ENCODE measurements at regions not wholly inside any gene's neighbourhood (a gene's known extent, or its start where the extent isn't known, plus 50 kb on each side); places are given as distances from the start of the nearest gene placed in this dataset.

DNA sequence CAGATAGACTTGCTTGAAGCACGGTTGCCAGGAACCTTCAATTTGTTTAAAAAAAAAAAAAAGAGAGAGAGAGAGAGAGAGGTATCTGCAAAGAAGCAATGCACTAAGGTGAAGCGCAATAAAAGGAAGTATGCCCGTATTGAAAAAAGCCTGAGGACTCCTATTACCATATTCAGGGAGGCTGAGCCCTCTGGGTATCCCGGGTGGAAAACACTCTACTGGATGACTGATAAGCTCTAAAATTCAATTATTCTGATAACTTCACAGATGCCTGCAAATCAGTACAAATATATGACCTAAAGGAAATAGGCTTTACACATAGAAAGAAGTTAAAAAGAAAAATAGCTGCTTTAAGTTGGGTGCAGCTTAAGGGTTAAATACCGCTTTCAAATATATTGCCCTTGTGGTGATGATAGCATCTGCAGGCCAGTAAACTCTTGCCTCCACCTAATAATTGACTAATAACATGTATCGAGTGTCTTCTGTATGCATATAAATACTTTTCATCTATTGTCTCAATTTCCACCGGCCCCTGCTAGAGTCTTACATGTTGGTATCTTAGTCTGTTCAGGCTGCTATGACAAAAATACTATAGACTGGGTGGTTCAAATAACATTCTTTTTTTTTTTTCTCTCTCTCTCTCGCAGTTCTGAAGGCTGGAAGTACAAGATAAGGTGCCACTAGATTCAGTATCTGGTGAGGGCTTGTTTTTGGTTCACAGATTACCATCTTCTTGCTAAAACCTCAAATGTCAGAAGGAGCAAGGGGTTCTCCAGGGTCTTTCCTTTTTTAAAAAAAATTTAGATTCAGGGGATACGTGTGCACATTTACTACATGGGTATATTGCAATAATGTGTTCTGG, 187.4 kb upstream of the JARID2 start:
- no peak for DNase-seq

DNA sequence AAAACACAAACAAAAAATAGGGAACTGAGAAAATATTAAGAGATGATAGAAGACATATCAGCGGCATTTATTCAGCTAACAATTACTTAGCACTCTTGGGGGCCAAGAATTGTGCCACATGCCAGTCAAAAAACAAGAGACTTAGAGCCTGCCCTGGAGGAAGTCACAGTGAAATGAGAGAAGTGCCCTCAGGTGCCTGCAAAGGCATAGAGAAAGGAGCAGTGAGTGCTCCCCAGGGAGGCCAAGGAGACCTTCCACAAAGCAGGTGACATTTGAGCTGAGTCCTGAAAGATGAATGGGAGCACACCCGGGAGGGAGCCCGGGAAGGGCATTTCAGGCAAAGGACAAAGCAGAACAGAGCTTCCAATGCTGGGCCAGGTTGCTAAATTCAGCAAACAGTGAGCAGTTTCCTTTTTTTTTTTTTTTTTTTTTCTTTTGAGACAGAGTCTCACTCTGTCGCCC, 184.7 kb upstream of the JARID2 start:
- DNase-seq, result no peak

DNA sequence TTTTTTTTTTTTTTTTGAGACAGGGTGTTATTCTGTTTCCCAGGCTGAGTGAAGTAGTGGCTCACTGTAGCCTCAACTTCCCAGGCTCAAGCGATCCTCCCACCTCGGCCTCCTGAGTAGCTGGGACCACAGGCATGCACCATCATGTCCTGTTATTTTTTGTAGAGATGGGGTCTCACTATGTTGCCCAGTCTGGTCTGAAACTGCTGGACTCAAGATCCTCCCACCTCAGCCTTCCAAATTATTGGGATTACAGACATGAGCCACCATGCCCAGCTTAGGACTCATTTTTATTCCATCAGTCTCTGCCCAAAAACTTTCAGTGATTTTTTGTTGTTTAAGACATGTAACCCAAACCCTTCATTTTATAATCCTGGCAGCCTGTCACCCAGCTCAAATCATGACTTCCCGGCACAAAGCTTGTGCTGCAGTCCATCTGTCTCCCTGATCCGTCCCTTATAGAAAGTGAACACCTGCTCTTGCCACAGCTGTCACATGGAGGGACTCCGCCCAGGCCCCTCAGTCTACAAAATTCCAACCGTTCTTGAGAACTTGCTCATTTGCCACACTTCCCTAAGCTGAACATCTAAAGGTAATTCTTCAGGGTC, 183.9 kb upstream of the JARID2 start:
- DNase-seq, result no peak

DNA sequence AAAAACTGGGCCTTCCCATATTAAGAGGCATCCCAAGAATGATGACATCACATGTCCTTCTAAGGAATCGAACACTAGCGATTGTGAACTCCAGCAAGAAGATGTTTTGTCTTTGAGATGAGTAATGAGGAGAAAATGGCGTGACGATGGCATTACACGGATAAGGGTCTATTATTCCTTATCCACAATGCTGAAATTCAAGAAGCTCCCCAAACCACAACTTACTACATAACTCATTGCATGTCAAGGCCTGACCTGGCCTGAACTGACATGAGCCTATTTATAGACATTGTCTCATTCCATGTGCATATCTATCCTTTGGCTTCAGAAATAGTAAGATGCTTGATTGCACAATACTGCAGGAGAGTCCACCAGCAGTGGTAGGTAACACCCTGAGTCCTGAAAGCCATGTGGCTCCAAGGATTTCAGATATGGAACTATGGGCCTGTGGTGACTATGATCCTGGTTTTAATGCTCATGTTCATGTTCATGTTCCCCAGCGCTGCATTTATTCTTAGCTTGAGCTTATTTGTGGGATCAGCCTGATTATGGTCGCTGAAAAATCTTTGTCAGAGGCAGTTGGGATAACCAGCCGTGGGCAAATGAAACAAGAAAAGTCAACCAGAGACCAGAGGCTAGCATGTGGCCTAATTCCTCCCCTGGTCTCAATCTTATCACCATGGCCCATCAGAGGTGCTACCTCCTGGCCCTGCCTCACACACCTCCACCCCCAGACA, 183.2 kb upstream of the JARID2 start:
- DNase-seq, result no peak

DNA sequence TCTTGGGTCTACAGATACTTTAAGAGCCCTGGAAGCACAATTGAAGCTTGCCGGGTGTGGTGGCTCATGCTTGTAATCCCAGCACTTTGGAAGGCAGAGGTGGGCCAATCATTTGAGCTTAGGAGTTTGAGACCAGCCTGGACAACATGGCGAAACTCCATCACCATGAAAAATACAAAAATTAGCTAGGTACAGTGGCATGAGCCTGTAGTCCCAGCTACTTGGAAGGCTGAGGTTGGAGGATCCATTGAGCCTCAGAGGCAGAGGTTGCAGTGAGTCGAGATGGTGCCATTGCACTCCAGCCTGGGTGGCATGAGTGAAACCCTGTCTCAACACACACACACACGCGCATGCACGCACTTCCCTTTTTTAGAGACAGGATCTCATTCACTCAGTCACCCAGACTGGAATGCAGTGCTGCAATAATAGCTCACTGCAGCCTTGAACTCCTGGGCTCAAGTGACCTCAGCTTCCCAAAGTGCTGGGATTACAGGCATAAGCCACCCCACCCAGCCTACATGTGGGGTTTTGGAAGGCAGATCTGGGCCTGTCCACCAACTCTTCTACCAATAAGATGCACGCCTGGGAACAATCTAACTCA, 182.5 kb upstream of the JARID2 start:
- DNase-seq, result no peak

DNA sequence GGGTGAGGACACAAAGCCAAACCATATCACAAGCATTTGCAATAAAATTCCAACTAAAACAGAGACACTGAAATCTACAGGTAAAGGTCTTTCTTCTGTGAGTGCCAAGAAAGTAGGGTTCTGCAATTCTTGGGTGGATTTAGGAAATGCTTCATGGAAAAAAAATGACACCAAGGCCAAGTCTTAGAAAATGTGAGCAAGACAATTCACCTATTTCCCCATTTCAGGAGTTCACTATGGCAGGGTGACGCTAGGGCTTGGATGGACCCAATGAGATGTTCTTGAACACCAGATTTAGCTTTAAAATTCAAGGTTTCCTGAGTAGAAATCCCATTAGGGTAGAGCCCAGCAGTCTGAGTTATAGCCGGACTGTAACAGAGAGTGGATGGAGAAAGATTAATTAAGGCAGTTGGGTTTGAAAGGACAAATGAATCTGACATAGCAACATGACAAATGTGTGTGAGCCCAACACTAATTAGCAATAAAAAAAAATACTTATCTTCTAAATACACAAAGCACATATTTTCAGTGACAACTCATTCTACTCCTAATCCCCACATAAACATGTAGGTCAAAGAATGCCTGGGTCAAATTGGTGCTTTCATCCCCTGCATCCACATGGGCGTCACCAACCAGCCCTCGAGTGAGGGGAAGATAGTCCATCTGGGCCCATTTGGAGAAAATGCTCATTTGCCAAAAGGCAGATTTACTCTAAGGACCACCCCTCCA, 180.4 kb upstream of the JARID2 start:
- no peak for DNase-seq

DNA sequence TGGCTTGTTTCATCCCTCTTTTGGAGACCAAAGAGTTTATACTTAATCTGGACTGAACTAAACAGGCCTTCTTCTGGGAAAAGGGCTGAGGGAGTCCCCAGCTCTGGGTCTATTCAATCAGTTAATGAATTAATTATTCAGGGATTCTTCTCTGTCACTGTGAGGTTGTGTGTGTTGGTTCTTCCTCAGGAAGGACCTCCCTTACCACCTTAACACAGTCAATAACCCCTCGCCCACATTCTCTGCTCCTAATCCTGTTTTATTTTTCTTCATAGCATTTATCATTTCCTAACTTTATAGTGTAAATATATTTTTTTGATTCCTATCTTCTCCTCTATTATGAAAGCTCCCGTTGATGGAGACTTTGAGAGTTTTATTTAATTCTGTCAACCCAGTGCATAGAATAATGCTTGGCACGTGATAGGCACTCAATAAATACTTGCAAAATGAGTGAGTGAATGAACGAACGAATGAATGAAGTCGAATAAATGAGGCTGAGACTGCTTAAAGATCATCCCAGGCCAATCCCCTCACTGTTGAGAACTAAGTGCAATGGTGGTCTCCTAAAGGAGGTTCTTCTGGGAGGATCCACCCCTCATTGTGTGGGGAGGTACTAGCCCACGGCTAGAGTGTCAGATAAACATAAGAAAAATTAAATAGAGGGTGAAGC, 179.6 kb upstream of the JARID2 start:
- no peak for DNase-seq

DNA sequence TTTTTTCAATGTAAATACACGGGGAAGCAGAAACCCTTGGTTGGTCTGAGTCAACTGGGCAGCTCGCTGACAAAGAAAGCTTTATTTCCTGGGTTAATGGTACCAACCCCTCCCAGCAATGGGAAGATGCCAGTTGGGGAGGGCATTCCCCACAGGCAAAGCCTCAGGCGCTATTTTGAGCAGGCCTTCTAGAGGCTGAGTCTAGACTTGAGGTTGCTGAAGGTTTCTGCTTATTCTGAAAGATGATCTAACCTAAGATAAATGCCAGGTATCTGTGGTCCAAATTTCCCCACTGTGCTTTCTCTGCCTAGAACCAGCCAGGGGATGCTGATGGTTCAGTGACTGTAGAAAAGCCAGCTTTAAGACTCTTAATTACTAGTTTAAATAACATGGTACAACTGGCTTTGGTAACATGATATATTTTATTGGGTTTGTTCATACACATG, 172.5 kb upstream of the JARID2 start:
- no peak for DNase-seq

DNA sequence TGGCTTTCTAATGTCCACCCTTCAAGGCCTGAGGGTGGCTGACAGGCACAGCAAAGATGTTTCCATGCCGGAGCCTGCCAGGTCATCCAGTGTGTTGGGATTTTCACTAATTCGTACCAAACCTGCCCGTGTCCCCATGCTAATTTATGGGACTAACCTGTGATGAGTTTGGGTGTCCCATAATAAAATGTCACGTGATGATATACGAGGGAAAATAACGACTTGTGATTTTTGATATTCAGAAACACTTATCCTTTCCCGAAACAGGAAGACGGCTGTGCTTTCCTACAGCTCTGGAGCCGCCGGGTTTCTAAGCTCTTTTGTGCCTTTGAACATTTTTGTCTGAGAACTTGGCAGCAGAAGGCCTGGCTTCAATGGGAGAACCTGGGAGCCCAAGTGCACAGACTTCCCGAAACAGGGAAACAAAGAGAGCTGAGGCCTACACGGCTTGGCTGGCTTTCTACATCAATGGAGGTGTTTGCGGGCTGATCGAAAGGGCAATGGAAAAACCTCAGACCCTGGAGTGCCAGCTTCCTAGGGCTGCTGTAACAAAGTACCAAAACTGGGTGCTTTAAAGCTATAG, 171.9 kb upstream of the JARID2 start:
- DNase-seq, result no peak

DNA sequence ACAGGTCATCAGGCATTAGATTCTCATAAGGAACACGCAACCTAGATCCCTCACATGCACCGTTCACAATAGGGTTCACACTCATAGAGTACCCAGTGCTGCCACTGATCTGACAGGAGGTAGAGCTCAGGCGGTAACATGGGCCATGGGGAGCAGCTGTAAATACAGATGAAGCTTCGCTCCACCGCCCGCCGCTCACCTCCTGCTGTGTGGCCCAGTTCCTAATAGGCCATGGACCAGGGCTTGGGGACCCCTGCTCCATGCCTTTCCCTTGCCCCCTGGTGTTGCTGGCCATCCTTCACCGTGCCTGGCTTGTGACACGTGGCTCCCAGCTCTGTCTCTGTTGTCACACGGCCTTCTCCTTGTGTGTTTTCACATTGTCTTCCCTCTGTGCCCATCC, 171.1 kb upstream of the JARID2 start:
- no peak for DNase-seq

DNA sequence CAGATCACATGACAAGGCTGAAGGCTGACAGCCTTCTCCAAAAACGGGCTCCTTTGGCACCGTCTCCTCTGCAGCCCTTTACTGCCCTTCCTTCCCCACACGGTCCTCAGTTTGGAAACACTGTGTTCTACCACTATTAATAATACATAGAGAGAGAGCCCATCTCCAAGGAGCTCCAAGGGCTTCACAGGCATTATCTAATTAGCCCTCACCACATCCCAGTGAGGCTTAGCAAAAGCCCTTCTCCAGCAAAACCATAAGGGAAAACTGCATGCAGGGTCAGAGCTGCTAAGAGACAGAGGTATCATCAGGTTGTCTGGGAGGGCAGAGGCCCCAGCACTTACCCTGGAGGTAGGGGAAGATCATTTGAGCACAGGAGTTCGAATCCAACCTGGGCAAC, 169.3 kb upstream of the JARID2 start:
- no peak for DNase-seq

DNA sequence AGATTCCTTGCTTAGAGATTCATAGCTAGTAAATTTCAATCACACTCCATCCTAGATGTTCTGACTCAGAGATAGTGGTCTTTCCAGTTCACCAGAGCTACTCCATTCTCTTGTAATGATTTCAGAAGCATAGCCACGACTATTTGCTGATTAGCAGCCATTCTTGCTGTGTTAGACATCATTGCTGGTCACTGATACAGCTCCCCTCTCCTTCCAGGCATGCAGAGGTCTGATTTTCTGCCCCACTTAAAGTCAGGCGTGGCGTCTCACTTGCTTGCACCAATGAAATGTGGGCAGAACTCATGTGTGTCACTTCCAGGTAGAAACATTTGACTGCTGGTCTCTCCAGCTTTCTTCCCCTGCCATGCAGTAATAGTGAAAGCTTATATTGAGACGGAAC, 168.9 kb upstream of the JARID2 start:
- DNase-seq, result no peak

DNA sequence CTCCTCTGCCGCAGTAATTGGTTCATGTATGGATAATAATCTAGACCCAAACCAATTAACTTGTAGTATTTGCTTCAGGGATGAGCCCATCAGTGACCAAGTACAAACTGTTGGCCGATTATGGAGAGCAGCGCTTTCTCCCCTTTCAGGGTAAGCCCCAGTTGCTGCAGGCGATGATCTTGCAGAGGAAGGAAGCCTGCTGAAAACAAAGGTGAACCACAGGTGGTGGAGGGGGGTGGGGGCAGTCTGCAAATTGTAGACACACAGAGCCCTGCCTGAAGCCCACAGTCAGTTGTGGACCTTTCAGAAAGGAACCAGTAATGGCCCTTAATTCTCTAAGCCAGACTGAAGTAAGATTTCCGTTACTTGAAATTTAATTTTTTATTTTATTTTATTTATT, 167.9 kb upstream of the JARID2 start:
- DNase-seq, result peak; percentile 35

DNA sequence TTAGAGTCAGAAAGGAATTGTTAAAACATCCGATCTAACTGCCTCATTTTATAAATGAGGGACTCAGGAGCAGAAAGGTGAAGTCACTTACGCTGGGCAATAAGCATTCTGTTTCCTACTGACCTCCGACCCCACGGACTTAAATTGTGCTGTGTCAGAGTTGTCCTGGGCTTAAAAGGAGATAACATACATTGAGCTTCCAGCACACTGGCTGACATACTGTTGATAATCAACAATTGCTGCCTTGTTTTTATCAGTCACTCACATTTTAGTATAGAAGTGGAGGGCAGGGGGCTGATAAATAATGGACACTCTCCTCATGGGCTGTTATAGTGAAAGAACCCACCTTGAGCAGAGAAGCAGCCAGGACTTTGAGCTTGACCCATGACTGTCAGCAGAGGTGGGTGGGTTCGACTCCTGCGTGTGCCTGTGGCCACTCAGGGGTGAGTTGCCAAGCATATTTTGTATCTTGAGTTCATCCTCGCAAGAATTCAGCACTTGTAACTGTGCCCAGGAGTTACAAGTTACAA, 166.5 kb upstream of the JARID2 start:
- no peak for DNase-seq

DNA sequence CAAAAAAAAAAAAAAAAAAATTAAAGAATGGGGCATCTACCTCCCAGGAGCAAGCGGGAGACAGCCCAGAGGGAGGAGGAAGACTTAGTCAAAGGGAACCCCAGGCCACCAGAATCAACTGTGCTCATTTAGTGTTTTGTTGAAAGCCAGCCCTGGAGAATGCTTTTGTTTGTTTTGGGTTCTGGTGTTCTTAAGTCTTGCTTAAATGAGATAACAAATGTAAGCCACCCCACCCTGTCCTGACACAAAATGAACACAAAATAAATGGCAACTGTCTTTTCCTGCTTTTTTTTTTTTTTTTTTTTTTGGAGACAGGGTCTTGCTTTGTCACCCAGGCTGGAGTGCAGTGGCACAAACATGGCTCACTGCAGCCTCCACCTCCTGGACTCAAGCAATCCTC, 165.0 kb upstream of the JARID2 start:
- DNase-seq, result no peak

DNA sequence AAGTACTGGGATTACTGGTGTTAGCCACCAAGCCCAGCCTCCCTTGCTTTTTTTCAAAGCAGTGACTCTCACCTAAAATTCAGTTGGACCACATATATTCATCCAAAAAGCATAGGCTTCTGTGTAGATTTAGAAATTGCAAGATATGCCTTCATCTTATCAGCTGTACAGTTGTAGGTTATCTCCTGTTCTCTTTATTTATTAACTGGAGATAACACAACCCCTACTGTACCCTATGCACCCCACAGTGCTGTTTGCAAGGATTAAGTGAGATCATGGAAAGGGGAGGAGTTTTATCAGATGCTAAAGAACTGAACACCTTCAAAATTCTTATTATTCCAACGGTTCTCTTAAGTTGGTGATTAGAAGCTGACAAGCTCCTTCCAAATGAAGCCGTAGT, 164.4 kb upstream of the JARID2 start:
- DNase-seq, result no peak

DNA sequence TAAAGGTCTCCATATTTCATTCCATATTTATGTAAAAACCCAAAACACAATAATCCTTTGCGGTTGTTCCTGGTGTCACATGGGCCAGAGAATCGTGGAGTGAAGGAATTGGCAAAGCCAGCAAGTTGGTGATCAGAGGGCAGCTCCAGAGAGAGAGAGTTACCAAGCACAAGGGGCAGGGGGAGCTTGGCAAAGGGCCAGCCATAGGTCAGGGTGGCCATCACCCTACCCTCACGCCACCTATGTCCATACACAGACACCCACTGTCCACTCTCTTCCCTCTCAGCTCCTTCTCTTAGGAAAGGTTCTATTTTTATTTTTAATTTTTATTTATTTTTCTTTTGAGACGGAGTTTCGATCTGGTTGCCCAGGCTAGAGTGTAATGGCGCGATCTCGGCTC, 163.2 kb upstream of the JARID2 start:
- DNase-seq, result no peak

DNA sequence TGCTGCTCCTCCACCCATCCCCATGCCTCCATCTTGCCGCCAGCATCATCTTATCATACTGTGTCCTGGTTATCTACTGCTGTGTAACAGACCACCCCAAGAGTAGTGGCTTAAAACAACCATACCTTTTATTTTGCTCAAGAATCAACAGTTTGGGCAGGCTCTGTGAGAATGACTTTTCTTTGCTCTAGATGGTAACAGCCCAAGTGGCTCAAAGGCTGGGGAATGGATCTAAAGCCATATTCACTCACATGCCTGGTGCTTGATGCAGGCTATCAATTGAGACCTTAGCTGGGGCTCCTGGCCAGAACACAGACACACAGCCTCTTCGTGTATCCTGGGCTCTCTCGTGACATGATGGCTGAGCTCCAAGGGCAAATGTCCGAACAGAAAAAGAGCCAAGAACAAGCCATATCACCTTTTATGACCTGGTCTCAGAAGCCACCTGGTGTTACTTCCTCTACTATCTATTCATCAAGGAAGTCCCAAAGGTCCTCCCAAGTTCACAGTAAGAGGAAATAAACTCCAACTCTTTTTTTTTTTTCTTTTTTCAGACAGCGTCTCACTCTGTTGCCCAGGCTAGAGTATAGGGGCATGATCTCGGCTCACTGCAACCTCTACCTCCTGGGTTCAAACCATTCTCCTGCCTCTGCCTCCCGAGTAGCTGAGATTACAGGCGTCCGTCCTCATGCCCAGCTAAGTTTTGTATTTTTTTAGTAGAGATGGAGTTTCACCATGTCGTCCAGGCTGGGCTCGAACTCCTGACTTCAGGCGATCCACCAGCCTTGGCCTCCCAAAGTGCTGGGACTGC, 159.3 kb upstream of the JARID2 start:
- DNase-seq, result no peak

DNA sequence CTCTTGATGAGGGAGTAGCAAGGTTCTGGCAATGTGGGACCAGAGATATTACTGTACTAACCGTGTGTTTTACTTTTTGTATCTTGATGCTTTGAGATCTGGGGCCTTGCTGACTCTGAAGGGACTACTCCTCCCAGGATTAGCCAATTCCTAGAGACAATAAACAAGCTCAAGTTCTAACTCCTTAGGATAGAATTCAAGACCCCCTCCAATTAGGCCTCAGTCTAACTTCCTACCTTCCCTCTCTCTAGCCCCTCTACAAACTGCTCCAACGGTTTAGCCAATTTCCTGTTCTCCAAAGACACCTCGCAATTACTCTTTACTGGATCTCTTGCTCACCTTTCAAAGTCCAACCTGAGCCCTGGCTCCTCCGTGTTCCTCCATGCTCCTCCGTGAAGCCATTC, 158.7 kb upstream of the JARID2 start:
- no peak for DNase-seq

DNA sequence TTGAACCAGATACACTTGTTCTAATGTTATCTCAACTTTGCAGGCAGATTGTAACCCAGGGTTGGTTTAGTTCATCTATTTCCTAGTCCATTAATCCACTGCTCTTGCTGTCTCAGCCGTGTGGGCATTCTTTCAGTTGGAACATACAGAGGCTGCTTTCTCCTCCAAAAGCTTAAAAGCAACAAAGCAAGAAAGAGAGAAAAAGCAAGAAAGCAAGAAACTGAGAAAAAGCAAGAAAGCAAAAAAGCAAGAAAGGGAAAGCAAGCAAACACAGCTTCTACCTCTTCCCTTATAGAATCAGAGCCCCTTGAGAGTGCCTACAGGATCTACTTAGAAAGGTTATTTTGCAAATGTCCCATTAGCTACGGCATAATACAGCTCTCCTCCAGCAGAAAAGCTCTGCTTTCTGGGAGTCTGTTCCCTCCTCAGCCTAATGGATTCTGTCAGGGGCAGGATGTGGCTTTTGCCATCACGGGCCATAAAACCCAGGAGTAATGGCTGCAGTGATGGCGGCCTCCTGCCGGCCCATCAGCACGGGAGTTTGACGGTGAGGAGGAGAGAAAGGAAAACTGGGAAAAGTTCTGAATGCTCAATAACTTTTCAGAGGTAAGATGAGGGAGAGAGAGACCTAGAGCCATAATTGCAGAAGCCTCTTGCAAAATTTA, 156.8 kb upstream of the JARID2 start:
- DNase-seq, result no peak
